Stimulated activated CD8-positive, alpha-beta memory T cell treated with anti-CD3 and anti-CD28 coated beads, Interleukin-2, amount 100 ng/mL, for 1 hour (primary cell): ENCODE measurements at regions not wholly inside any gene's neighbourhood (a gene's known extent, or its start where the extent isn't known, plus 50 kb on each side); places are given as distances from the start of the nearest gene placed in this dataset.

Experiments
- DNase-seq, 2 donors: peaks; one replicate each; pipeline ENCODE4 v3.0.0-alpha.2; 2020; ENCODE audit warnings: low read depth in 2 of 2

GRCh38 chr7:32178677-32179366, 108.6 kb upstream of the PDE1C start:
- no peak for DNase-seq

GRCh38 chr7:32177232-32177631, 107.0 kb upstream of the PDE1C start:
- DNase-seq: no peak

GRCh38 chr7:32175099-32175498, 104.9 kb upstream of the PDE1C start:
- DNase-seq: no peak

- DNase-seq: no peak
Observed at GRCh38 chr7:32171248-32171647, 101.0 kb upstream of the PDE1C start.

GRCh38 chr7:32170838-32171237, 100.6 kb upstream of the PDE1C start:
- no peak for DNase-seq

- no peak for DNase-seq
Observed at GRCh38 chr7:32169228-32169627, 99.0 kb upstream of the PDE1C start.

GRCh38 chr7:32167815-32168214, 97.6 kb upstream of the PDE1C start:
- DNase-seq: no peak

GRCh38 chr7:32167256-32167655, 97.0 kb upstream of the PDE1C start:
- DNase-seq: no peak

- DNase-seq: no peak
Observed at GRCh38 chr7:32164341-32164996, 94.3 kb upstream of the PDE1C start.

- DNase-seq: no peak
Observed at GRCh38 chr7:32163896-32164295, 93.7 kb upstream of the PDE1C start.

- no peak for DNase-seq
Observed at GRCh38 chr7:32163141-32163806, 93.1 kb upstream of the PDE1C start.

- DNase-seq: no peak
Observed at GRCh38 chr7:32161708-32162107, 91.5 kb upstream of the PDE1C start.

- no peak for DNase-seq
Observed at GRCh38 chr7:32158751-32159745, 88.8 kb upstream of the PDE1C start.

GRCh38 chr7:32158076-32158475, 87.9 kb upstream of the PDE1C start:
- DNase-seq: no peak

GRCh38 chr7:32155712-32156111, 85.5 kb upstream of the PDE1C start:
- no peak for DNase-seq

GRCh38 chr7:32154797-32155196, 84.6 kb upstream of the PDE1C start:
- no peak for DNase-seq

GRCh38 chr7:32153006-32153405, 82.8 kb upstream of the PDE1C start:
- no peak for DNase-seq

GRCh38 chr7:32152576-32152975, 82.4 kb upstream of the PDE1C start:
- DNase-seq: no peak

- no peak for DNase-seq
Observed at GRCh38 chr7:32150589-32150988, 80.4 kb upstream of the PDE1C start.

- no peak for DNase-seq
Observed at GRCh38 chr7:32150039-32150438, 79.8 kb upstream of the PDE1C start.

GRCh38 chr7:32147546-32148268, 77.5 kb upstream of the PDE1C start:
- no peak for DNase-seq
